ENCODE measurements at regions not wholly inside any gene's neighbourhood (a gene's known extent, or its start where the extent isn't known, plus 50 kb on each side); places are given as distances from the start of the nearest gene placed in this dataset.

GRCh38 chr3:152202976-152203626 lies 65.6 kb upstream of the MBNL1 start:
- TF ChIP-seq, protein P1, sequence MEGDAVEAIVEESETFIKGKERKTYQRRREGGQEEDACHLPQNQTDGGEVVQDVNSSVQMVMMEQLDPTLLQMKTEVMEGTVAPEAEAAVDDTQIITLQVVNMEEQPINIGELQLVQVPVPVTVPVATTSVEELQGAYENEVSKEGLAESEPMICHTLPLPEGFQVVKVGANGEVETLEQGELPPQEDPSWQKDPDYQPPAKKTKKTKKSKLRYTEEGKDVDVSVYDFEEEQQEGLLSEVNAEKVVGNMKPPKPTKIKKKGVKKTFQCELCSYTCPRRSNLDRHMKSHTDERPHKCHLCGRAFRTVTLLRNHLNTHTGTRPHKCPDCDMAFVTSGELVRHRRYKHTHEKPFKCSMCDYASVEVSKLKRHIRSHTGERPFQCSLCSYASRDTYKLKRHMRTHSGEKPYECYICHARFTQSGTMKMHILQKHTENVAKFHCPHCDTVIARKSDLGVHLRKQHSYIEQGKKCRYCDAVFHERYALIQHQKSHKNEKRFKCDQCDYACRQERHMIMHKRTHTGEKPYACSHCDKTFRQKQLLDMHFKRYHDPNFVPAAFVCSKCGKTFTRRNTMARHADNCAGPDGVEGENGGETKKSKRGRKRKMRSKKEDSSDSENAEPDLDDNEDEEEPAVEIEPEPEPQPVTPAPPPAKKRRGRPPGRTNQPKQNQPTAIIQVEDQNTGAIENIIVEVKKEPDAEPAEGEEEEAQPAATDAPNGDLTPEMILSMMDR (conservative IDR thresholded peaks at IDR 0.05): no peak
- H3K27ac Mint-ChIP-seq: no peak overlapping the region

More at GRCh38 chr3:152202976-152203626, 65.6 kb upstream of the MBNL1 start:
- Histone ChIP-seq H3K4me1 (ENCODE audit: insufficient read depth, low read length) (no peaks in the 10 kb centered on the region), H3K23ac (ENCODE audit: insufficient read length, low read depth, low read length) (no peak overlapping the region), H3T11ph (ENCODE audit: low read length) (no peak overlapping the region), H2BK5ac (ENCODE audit: insufficient read length, low read length) (no peak overlapping the region), H3K18ac (ENCODE audit: insufficient read length, low read depth, low read length) (no peak overlapping the region), H4K8ac (replicated peaks; ENCODE audit: insufficient read length, low read depth, low read length) (no peak overlapping the region), H3K79me2 (ENCODE audit: insufficient read depth, low read length) (no peaks in the 10 kb centered on the region), H3K56ac (ENCODE audit: insufficient read length, low read depth, low read length) (no peak overlapping the region), H3K27me3 (ENCODE audit: insufficient read depth, low read length) (no peaks in the 10 kb centered on the region), H3K4ac (ENCODE audit: low read depth, low read length) (no peak overlapping the region), H3K9me3 (ENCODE audit: control insufficient read depth, low read depth, low read length) (no peaks in the 10 kb centered on the region), H2AFZ (ENCODE audit: low read length) (no peak overlapping the region), H2BK15ac (ENCODE audit: low read depth, low read length) (no peak overlapping the region), H3K14ac (ENCODE audit: insufficient read depth, low read length) (no peak overlapping the region), H2BK120ac (ENCODE audit: low read depth, low read length, poor library complexity, severe bottlenecking) (no peak overlapping the region), H4K5ac (ENCODE audit: insufficient read length, low read depth, low read length) (no peak overlapping the region), H2AK5ac (ENCODE audit: insufficient read length, low read length) (no peak overlapping the region), H4K20me1 (ENCODE audit: control insufficient read depth, insufficient read depth, insufficient read length) (no peaks in the 10 kb centered on the region), H3K27ac (ENCODE audit: insufficient read length, low read depth, low read length) (no peak overlapping the region), H3K4me2 (ENCODE audit: insufficient read depth, insufficient read length, low read length) (no peak overlapping the region), H2BK12ac (ENCODE audit: insufficient read length, low read depth, low read length) (no peak overlapping the region), H3K23me2 (ENCODE audit: insufficient read length, low read depth, low read length, poor library complexity, severe bottlenecking) (no peaks in the 10 kb centered on the region), H2BK20ac (ENCODE audit: low read depth, low read length, poor library complexity, severe bottlenecking) (no peak overlapping the region), H4K91ac (ENCODE audit: insufficient read length, low read depth, low read length) (no peak overlapping the region), H3K9ac (ENCODE audit: extremely low read depth, insufficient read length, low read length) (no peak overlapping the region), H3K79me1 (ENCODE audit: insufficient read depth, low read depth, low read length, poor library complexity, severe bottlenecking) (no peaks in the 10 kb centered on the region)
- Mint-ChIP-seq H3K4me3 (no peak overlapping the region), H3K27me3 (ENCODE audit: low read depth) (no peaks in the 10 kb centered on the region), H3K36me3 (ENCODE audit: insufficient read depth in 1 of 3, low read depth in 3 of 3) (no peaks in the 10 kb centered on the region), H3K4me1 (peaks cover 5 to 25% of the 10 kb centered on the region in 2 experiments), H3K9me3 (no peaks in the 10 kb centered on the region)
- no peak for DNase-seq
- no CpG with 5 or more reads among the region's 3 CpGs for WGBS (ENCODE audit: extremely low coverage, insufficient read length, low lambda C conversion rate)

All from H9 (cell line).